Loucy (cell line): ENCODE measurements at regions not wholly inside any gene's neighbourhood (a gene's known extent, or its start where the extent isn't known, plus 50 kb on each side); places are given as distances from the start of the nearest gene placed in this dataset.

ENCODE experiments used
- H2AFZ ChIP-seq: fragments of 200-600 bp; sonication (generic); 2 replicates; pipeline ENCODE4 v1.6.0; 2016; ENCODE audit warnings: antibody characterized with exemption, mild to moderate bottlenecking, low read length, moderate library complexity
- H3F3A ChIP-seq: fragments of 200-600 bp; 2 replicates; pipeline ENCODE4 v1.6.0; 2016; ENCODE audit warnings: antibody characterized with exemption, low read depth, mild to moderate bottlenecking
- H3K27me3 ChIP-seq: fragments of 200-600 bp; sonication (generic); 2 replicates; pipeline ENCODE4 v1.6.1; 2014; ENCODE audit warnings: low read length, mild to moderate bottlenecking; ENCODE audit not compliant: insufficient read depth, poor library complexity, severe bottlenecking
- H3K36me3 ChIP-seq: fragments of 200-600 bp; sonication (generic); 2 replicates; pipeline ENCODE4 v1.6.1; 2016; ENCODE audit warnings: low read length; ENCODE audit not compliant: insufficient read depth
- H3K4me1 ChIP-seq: fragments of 200-600 bp; sonication (generic); 2 replicates; pipeline ENCODE4 v1.5.1; 2014; ENCODE audit warnings: low read length, mild to moderate bottlenecking; ENCODE audit not compliant: insufficient read depth, poor library complexity, severe bottlenecking
- H3K4me2 ChIP-seq: fragments of 200-600 bp; sonication (generic); 2 replicates; pipeline ENCODE4 v1.6.0; 2014; ENCODE audit warnings: antibody characterized with exemption, low read length, low read depth, mild to moderate bottlenecking; ENCODE audit not compliant: poor library complexity, severe bottlenecking
- H3K4me3 ChIP-seq: fragments of 200-600 bp; sonication (generic); 2 replicates; pipeline ENCODE4 v1.5.1; 2014; ENCODE audit warnings: low read length, mild to moderate bottlenecking, mixed read lengths; ENCODE audit not compliant: poor library complexity, severe bottlenecking
- H3K79me2 ChIP-seq: fragments of 200-600 bp; sonication (generic); 2 replicates; pipeline ENCODE4 v1.6.1; 2014; ENCODE audit warnings: low read length; ENCODE audit not compliant: insufficient read depth
- H3K9ac ChIP-seq: fragments of 200-600 bp; sonication (generic); 2 replicates; pipeline ENCODE4 v1.6.0; 2014; ENCODE audit warnings: mild to moderate bottlenecking, low read depth, low read length, moderate library complexity; ENCODE audit not compliant: poor library complexity, severe bottlenecking
- H3K9me2 ChIP-seq: fragments of 200-600 bp; sonication (generic); replicated peaks from 2 replicates; pipeline ENCODE4 v1.6.1; 2016; ENCODE audit warnings: low read depth, low read length, mixed read lengths
- H3K9me3 ChIP-seq: fragments of 200-600 bp; sonication (generic); 2 replicates; pipeline ENCODE4 v1.6.1; 2014; ENCODE audit warnings: mild to moderate bottlenecking, antibody characterized with exemption, low read length, low read depth; ENCODE audit not compliant: insufficient read depth
- H4K20me1 ChIP-seq: fragments of 200-600 bp; sonication (generic); 2 replicates; pipeline ENCODE4 v1.6.0; 2014; ENCODE audit warnings: antibody characterized with exemption, low read length, mild to moderate bottlenecking; ENCODE audit not compliant: insufficient read depth, poor library complexity, severe bottlenecking
- CTCF ChIP-seq: fragments of 200-600 bp; sonication (generic); conservative IDR thresholded peaks from 2 replicates; pipeline ENCODE4 v1.5.1; 2014; ENCODE audit warnings: mild to moderate bottlenecking, antibody characterized with exemption, low read length
- EZH2phosphoT487 ChIP-seq: fragments of 200-600 bp; IDR thresholded peaks from 2 replicates; pipeline ENCODE4 v1.6.1; 2018; ENCODE audit warnings: antibody characterized with exemption, mild to moderate bottlenecking, moderate library complexity, borderline replicate concordance

GRCh38 chr2:37457401-37457901 lies 113.0 kb downstream of the QPCT start:
- H3K9ac ChIP-seq, result no peak overlapping the region
- no peaks in the 10 kb centered on the region for H3K36me3 ChIP-seq
- H2AFZ ChIP-seq, result 0 out of 2 replicates have a peak overlapping the region, but pooled peaks have one; percentile 7
- H3K79me2 ChIP-seq, result no peaks in the 10 kb centered on the region
- H4K20me1 ChIP-seq, result no peaks in the 10 kb centered on the region
- H3K9me2 ChIP-seq, result no peaks in the 10 kb centered on the region
- H3K27me3 ChIP-seq, result no peaks in the 10 kb centered on the region
- no peak overlapping the region for H3K4me3 ChIP-seq
- peak overlapping the region; percentile 86 for H3K4me2 ChIP-seq
- no peaks in the 10 kb centered on the region for H3K9me3 ChIP-seq
- TF ChIP-seq EZH2phosphoT487 (no peak), CTCF (no peak)
- H3F3A ChIP-seq, result peaks cover 6% of the 10 kb centered on the region; the same call in 1 of the 2 replicates
- H3K4me1 ChIP-seq, result peaks cover 65% of the 10 kb centered on the region

GRCh38 chr2:37458133-37458532 lies 113.7 kb downstream of the QPCT start:
- H3K36me3 ChIP-seq, result no peaks in the 10 kb centered on the region
- H3F3A ChIP-seq, result peaks cover 6% of the 10 kb centered on the region; the same call in 1 of the 2 replicates
- no peak overlapping the region for H3K9ac ChIP-seq
- H3K4me2 ChIP-seq, result no peak overlapping the region
- TF ChIP-seq CTCF, result no peak
- H3K9me3 ChIP-seq, result no peaks in the 10 kb centered on the region
- no peak overlapping the region for H3K4me3 ChIP-seq
- H3K4me1 ChIP-seq, result peaks cover 62% of the 10 kb centered on the region
- no peaks in the 10 kb centered on the region for H3K79me2 ChIP-seq
- 0 out of 2 replicates have a peak overlapping the region, but pooled peaks have one; percentile 7 for H2AFZ ChIP-seq
- H3K27me3 ChIP-seq, result no peaks in the 10 kb centered on the region
- no peaks in the 10 kb centered on the region for H3K9me2 ChIP-seq
- H4K20me1 ChIP-seq, result no peaks in the 10 kb centered on the region

- Histone ChIP-seq H3K9ac (peak overlapping the region; percentile 25), H3K4me3 (no peak overlapping the region), H3F3A (peaks cover 6% of the 10 kb centered on the region; the same call in 1 of the 2 replicates), H3K27me3 (no peaks in the 10 kb centered on the region), H2AFZ (peak overlapping the region; percentile 88), H4K20me1 (no peaks in the 10 kb centered on the region), H3K9me3 (no peaks in the 10 kb centered on the region), H3K4me2 (peak overlapping the region; percentile 4), H3K79me2 (no peaks in the 10 kb centered on the region), H3K36me3 (no peaks in the 10 kb centered on the region), H3K9me2 (no peaks in the 10 kb centered on the region), H3K4me1 (peaks cover 60% of the 10 kb centered on the region)
- no peak for TF ChIP-seq EZH2phosphoT487
- no peak for TF ChIP-seq CTCF
These were observed 114.9 kb downstream of the QPCT start for GRCh38 chr2:37459095-37459981.
